Vagina (tissue), 2 donors: ENCODE measurements at regions not wholly inside any gene's neighbourhood (a gene's known extent, or its start where the extent isn't known, plus 50 kb on each side); places are given as distances from the start of the nearest gene placed in this dataset.
A peak's percentile ranks its signal among the peaks of the same experiment; 100 is the strongest.
"Not testable (repeated sequence)": the region's sequence is repeated elsewhere in the genome, so short reads cannot be mapped to it uniquely, and the experiment has no call there.

Experiments
- DNase-seq, 2 donors: peaks; one replicate each; pipeline ENCODE4 v3.0.0-alpha.2; 2017; ENCODE audit errors: extremely low spot score in 2 of 2
- H3K27ac ChIP-seq: fragments of 200-600 bp; sonication (generic); one replicate; pipeline ENCODE4 v1.5.1; 2019
- H3K27me3 ChIP-seq: fragments of 200-600 bp; sonication (generic); one replicate; pipeline ENCODE4 v1.5.1; 2019
- H3K36me3 ChIP-seq, 2 donors: fragments of 200-600 bp; sonication (generic); one replicate each; pipeline ENCODE4 v1.5.1; 2017 to 2019
- H3K4me1 ChIP-seq: fragments of 200-600 bp; sonication (generic); one replicate; pipeline ENCODE4 v1.5.1; 2019
- H3K4me3 ChIP-seq, 2 donors: fragments of 200-600 bp; sonication (generic); 1 replicate in 1 of 2; 2 replicates in 1 of 2; pipeline ENCODE4 v1.5.1; 2016 to 2019
- H3K9me3 ChIP-seq: fragments of 200-600 bp; sonication (generic); one replicate; pipeline ENCODE4 v1.5.1; 2019
- intact Hi-C: fragments of 100-400 bp; cut with DNase I; formaldehyde crosslinking; loops from one replicate; pipeline ENCODE4 v1.15.1; 2023

DNA sequence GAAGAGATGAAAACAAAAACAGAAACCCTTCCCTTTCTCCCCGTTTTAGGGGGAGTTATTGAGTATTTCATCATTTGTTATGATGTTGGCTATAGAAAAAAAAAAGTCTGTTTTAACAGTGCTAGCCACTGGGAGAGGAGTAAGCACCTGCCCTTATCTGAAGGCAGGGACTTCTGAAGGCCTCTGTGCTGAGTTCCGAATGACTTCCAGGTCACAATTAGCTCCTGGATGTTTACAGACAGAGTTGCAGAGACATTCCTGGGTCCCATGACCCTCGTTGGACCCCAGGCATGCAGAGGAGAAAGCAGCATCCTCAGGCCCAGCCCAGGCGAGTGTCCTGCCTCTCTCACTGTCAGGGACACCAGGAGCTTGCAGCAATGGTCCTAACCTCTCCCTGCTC, 328.5 kb downstream of the CACNA1B start:
- intact Hi-C loops, H3K27me3 ChIP-seq, H3K36me3 ChIP-seq, H3K4me3 ChIP-seq, H3K27ac ChIP-seq, H3K4me1 ChIP-seq, H3K9me3 ChIP-seq: not testable (repeated sequence)
- DNase-seq, result peak in 1 of 2 donors; percentile 4

DNA sequence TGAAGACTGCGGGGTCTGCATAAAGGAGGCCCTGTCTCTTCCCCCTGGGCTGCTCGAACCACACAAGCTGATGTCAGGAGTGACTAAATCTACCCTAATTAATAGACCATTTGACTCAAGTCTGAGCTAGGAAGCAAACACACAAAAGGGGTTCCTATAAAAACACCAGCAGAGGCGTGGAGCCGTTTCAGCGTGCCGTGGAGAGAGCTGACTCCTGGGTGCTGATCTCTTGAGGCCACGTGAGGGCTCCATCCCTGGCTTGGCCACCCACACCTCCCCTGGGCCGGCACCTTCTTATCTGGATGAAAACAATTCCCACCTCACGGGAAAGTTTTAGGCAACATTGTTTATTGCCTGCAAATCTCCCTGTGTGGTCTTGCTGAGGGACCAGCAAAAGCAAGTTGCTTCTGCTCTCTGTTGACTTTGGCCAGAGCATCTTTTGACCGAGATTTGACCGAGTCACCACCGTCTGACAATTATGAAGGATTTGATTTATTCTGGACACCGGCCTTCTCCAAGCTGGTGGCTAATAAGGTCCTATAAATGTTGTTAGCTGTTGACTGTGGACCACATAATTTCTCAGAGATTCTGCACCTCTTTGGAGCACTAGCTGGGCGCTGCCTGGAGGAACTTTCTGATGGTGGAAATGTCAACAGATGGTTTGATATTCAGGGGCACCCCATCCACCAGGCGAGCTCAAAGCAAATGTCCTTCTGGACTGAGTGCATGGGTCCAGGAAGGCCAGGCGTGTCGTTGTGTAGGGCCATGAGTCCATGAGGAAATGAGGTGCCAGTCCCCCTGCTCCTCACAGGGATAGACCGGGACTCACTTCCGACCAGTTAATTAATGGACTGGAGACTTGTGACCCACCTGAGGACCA, 330.0 kb downstream of the CACNA1B start:
- intact Hi-C loops, result not testable (repeated sequence)

DNA sequence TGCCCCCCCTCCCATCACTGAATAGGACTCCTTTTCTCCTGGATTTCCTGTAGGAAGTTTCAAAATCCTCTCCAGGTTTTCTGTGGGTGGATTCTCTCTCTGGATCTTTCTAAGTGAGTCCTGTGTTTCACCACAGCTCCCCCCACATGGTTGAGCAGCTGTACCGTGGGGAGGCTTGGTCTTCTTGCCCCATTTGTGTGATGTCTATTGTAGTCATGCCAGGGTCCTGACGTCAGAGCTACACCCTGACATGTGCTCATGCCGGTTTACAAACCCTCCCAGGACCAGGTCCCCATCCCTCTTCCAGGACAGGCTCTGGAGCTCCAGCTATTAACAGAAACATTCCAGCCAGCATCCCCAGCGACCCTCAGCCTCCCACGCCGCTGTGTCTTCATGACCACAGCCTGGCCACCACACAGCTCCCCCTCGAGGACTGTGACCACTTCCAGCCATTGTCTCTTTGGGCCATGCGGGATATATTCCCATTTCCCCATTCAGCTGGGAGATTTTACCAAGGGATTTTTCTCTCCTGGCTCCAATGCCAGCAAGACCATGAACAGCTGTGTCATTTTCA, 331.6 kb downstream of the CACNA1B start:
- H3K36me3 ChIP-seq, H3K27ac ChIP-seq, H3K4me1 ChIP-seq, H3K9me3 ChIP-seq, H3K27me3 ChIP-seq, H3K4me3 ChIP-seq, intact Hi-C loops: not testable (repeated sequence)
- DNase-seq, result peak in 1 of 2 donors; percentile 58

More for the DNA sequence above, 330.0 kb downstream of the CACNA1B start:
- H3K27me3 ChIP-seq, H3K27ac ChIP-seq, H3K4me3 ChIP-seq, H3K4me1 ChIP-seq, H3K36me3 ChIP-seq, H3K9me3 ChIP-seq: not testable (repeated sequence)
- DNase-seq, result peak in 1 of 2 donors; percentile 37

DNA sequence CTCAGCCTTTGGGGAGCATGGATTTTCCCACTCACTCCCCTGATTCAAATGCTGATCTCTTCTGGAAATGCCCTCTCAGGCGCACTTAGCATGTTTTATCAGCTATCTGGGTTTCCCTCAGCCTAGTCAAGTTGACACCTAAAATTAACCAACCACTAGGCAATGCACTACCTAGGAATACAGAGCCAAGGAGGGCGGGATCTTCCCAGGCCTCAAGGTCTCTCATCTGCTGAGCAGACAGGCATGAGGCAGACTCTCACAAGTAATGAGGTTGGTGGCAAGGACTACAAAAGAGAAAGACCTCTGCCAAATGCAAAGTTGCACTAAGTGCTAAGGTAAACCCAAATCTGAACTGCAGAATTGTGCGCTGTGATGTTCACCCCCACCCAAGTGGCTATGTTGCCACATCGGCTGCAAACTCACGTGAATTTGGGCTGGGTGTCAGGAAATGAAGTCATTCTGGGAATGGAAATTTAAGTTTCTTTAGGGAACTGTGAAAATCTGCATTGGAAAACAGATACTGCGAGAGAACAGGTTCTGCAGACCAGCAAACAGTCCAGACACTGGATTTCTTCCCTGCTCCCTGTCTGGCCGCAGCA, 332.9 kb downstream of the CACNA1B start:
- intact Hi-C loops, DNase-seq: not testable (repeated sequence)

DNA sequence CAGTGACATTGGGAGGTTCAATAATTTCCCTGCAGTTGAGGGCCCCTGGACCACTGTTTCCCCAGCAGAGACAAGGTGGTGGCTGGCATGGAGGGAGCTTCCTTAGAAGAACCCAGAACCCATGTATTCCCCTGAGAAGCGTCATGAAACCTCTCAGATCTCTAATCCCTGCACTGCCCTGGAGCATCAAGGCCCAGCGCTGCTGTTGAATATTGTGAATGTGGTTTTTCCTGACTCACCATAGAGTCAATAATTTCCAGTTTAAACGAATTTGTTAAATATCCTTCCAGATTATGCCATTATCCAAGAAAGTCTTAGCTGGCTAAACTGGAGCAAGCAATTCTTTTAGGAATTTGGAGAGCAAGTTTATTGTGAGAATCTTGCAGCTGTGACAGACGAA, 333.5 kb downstream of the CACNA1B start:
- H3K9me3 ChIP-seq, H3K27me3 ChIP-seq, H3K27ac ChIP-seq, intact Hi-C loops, H3K4me1 ChIP-seq, H3K4me3 ChIP-seq, H3K36me3 ChIP-seq, DNase-seq: not testable (repeated sequence)

More for the DNA sequence above, 332.9 kb downstream of the CACNA1B start:
- H3K27ac ChIP-seq, H3K27me3 ChIP-seq, H3K4me3 ChIP-seq, H3K9me3 ChIP-seq, H3K36me3 ChIP-seq, H3K4me1 ChIP-seq: not testable (repeated sequence)

DNA sequence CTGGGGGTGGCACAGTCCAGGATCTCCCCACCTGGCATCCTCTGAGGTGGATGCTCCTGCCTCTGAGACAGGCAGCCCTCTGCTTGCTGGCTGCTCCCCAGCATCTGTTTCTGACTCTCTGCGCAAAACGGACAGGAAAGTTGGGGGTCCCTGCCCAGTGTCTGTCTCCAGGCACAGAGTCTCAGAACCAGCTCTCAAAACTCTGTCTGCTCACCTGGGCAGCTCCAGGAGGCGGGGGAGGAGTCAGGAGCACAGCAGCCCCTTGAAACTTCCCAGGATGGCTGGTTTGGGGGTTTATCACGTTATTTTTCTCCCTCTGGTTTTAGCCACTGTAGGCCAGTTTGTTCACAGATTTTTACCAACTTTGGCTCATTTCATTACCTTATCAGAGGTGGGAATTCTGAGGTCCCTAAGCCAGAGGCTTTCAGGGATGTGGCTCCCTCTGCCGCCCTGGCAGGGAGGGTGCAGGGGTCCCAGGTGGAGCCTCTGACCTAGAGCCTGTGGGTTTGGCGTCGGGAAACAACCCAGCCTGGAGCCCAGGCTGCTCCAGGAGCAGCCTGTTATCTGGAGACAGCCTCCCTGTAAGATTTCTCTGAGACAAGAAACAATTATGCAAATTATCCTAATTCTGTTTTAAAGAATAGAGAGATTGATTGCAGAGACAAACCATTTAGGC, 334.1 kb downstream of the CACNA1B start:
- peak in 1 of 2 donors; percentile 32 for DNase-seq
- intact Hi-C loops, H3K27me3 ChIP-seq, H3K4me1 ChIP-seq, H3K9me3 ChIP-seq, H3K36me3 ChIP-seq, H3K4me3 ChIP-seq, H3K27ac ChIP-seq: not testable (repeated sequence)

DNA sequence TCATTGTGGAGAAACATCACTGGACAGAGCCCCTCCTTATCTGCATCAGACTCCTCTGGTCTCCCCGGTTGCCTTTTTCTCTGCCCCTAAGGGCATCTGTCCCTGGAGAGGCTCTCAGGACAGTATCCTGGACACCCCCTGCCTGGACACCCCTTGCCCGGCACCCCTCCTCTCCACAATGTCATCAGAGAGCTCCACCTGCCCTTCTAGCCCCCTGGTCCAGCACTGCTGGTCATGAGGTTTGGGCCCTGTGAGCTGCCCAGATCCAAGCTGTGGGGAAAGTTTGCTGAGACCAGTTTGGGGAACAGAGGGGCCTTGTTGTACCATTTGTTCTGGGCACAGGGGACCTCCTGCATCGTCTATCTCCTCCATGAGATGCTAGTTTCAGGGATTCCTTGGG, 335.2 kb downstream of the CACNA1B start:
- H3K4me1 ChIP-seq, H3K36me3 ChIP-seq, H3K27ac ChIP-seq, intact Hi-C loops, H3K4me3 ChIP-seq, H3K27me3 ChIP-seq, H3K9me3 ChIP-seq: not testable (repeated sequence)
- peak in 1 of 2 donors; percentile 10 for DNase-seq

DNA sequence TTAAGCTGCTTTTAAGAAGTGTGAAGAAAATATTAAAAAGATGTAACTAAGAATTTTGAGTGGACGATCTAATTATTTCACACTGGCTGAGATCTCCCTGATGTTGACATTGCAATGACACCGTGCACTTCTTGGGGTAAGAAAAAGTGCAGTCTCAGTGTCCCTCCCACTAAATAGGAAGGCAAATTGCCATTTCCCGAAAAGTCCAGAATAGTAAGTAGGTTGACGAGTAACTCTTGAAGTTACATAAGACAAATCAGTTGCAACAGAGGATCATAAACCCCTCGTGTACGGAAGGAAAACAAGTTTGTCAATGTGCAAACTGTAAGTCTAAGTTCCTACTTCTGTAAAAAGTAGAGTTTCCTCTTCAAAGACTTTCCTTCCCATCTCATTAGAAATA, 336.2 kb downstream of the CACNA1B start:
- H3K4me3 ChIP-seq, H3K4me1 ChIP-seq, H3K27ac ChIP-seq, H3K9me3 ChIP-seq, H3K27me3 ChIP-seq, H3K36me3 ChIP-seq, DNase-seq, intact Hi-C loops: not testable (repeated sequence)

DNA sequence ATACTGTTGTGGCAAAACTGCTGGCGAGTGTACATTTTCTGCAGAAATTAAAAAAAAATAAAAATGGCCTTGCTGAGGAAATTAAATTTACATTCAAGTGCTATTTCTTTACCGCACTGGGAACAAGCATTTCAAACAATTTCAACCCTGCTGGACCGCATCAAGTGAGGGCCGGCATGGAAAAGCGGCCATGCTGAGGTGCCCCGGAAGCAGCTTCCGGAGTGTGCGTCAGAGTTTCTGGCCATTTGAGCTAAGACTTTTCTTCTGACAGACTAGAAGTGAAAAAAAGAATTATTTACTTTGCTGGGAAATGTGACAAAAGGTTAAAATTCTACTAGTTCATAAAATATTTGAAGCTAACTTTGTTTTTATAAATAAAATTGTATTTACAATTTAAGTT, 337.0 kb downstream of the CACNA1B start:
- H3K36me3 ChIP-seq, H3K27ac ChIP-seq, H3K4me1 ChIP-seq, intact Hi-C loops, H3K27me3 ChIP-seq, DNase-seq, H3K9me3 ChIP-seq, H3K4me3 ChIP-seq: not testable (repeated sequence)

DNA sequence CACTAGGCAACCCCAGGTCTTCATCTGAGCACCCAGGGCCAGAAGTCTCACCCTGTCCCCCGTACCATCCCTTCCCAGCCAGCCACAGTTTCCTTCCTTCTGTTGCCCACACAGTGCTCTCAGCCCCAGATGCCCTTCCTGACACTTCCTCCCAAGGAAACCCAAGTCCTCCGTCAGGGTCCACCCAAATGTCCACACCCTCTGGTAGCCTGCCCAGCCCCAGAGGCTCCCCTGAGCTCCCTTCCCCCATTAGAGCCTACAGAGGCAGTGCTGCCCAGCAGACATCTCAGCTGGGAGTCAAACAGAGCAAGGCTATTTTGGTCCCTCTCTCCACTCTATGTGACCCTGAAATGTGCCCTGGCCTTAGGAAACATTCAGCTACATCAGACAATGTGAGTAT, 338.0 kb downstream of the CACNA1B start:
- H3K4me1 ChIP-seq, DNase-seq, H3K36me3 ChIP-seq, H3K4me3 ChIP-seq, H3K27me3 ChIP-seq, intact Hi-C loops, H3K9me3 ChIP-seq, H3K27ac ChIP-seq: not testable (repeated sequence)

DNA sequence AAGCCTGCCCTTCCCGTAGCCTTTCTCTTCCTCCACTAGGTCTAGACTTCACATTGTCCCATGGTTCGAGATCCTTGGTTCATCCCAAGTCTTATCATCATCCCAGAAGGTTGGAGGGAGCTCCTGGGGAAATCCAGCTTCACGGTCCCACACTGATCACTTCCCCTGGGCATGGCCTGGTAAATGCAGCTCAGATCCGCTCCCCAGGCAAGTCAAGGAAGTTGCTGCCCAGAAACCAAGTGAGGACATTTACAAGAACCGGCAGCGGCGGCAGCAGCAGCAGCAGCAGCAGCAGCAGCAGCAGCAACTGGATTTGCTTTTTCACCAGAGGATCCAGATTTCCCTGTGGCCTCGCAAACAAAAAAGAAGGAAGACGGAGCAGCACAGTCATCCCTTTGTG, 339.2 kb downstream of the CACNA1B start:
- H3K27me3 ChIP-seq, H3K4me1 ChIP-seq, H3K4me3 ChIP-seq, H3K9me3 ChIP-seq, H3K36me3 ChIP-seq, intact Hi-C loops, H3K27ac ChIP-seq: not testable (repeated sequence)
- DNase-seq, result peak in 1 of 2 donors; percentile 18

DNA sequence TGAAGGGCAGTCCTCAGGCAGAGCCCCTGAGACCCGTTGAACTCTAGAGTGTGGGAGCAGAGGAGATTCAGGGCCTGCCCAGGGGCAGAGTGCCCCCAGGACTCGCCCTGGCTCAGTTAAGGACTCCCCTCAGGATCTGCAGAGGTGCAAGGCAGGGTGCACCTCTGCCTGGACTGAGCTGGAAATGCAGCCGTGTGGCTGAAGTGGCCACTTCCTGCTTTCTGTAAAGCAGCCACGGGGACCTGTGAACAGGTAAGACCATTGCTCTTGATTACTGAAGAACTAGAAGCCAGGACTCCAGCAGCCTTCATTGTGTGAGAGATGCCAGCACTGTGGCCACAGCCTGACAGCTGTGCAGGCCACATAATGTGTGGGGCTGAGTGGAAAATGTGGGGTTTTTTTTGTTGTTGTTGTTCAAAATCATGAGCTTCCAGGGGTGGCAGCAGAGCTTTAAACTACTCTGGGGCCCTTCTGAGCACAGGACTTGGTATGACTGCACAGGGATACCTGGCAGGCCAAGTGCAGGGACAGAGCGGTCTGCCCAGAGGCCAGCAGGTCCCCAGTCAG, 339.8 kb downstream of the CACNA1B start:
- H3K4me1 ChIP-seq, H3K36me3 ChIP-seq, H3K27me3 ChIP-seq, H3K27ac ChIP-seq, intact Hi-C loops, H3K9me3 ChIP-seq, H3K4me3 ChIP-seq: not testable (repeated sequence)
- DNase-seq, result peak in 1 of 2 donors; percentile 22

DNA sequence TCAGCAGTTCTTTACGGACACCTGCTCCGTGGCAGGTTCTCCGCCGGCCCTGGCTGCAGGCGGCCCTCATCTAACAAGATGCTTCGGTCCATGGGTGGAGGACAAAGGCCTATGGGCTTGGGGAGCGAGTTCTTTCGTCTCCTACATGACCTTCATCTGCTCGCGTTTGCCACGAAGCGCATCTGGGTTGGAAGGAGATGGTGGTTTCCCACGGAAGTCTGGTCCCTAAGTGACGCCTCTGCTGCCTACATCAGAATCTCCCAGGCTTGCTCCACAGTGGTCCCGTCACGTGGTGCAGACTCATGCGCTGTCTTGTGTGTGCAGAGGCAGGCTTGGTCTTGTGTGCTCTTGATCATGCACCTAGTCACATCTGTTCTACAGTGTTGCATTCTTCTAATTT, 341.7 kb downstream of the CACNA1B start:
- H3K27ac ChIP-seq, H3K36me3 ChIP-seq, H3K9me3 ChIP-seq, H3K27me3 ChIP-seq, intact Hi-C loops, H3K4me3 ChIP-seq, H3K4me1 ChIP-seq: not testable (repeated sequence)
- peak in 1 of 2 donors; percentile 5 for DNase-seq
